ENCODE measurements at regions not wholly inside any gene's neighbourhood (a gene's known extent, or its start where the extent isn't known, plus 50 kb on each side); places are given as distances from the start of the nearest gene placed in this dataset.
"Not testable (repeated sequence)": the region's sequence is repeated elsewhere in the genome, so short reads cannot be mapped to it uniquely, and the experiment has no call there.

DNA sequence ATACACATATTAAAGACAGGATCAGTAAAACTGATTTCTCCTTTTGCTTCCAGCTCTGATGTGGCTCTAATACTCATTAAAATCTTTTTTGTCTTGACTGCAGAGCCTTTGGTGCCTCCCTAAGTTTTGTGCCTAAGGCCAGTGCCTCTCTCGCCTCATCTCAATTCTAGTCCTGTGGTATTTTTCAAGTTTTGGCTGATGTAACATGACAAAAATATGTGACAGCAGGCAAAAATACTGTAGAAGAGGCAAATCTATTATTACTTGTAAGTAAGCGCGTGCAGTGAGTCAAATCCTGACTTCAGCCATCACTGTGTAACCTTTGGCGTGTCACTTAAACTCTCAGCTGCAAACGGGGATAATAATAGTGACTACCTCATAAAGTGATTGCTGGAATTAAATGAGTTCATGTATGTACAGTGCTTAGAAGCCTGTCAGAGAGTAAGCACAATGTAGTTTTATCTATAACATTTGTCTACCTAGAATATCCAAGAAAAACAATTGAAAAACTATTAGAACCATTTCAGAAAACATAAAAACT, 74.0 kb downstream of the MAB21L3 start:
- no peak for DNase-seq

GRCh38 chr1:116189481-116189880, 78.3 kb downstream of the MAB21L3 start:
- DNase-seq, result no peak

- DNase-seq, result no peak
Measured at GRCh38 chr1:116191294-116191693, 80.1 kb downstream of the MAB21L3 start.

GRCh38 chr1:116193768-116194167, 82.6 kb downstream of the MAB21L3 start:
- no peak for DNase-seq

DNA sequence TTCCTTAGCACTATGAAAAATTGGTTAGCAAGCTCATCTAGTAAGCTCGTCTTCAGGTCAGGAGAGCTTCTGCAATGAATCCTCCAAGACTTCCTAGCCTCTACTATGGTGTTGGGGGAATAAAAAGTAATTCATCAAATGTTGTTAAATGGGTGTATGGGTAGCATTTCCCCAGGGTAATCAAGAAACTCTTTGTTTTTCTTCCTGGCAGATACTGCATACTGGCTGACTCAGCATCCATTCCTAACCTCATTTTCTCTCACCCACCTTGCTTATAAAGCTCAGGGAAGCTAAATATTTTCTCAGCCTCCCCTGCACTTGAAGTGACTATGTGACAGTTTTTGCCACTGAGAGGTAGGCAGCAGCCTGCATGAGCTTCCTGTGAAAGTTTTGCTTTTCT, 83.4 kb downstream of the MAB21L3 start:
- DNase-seq, result no peak

DNA sequence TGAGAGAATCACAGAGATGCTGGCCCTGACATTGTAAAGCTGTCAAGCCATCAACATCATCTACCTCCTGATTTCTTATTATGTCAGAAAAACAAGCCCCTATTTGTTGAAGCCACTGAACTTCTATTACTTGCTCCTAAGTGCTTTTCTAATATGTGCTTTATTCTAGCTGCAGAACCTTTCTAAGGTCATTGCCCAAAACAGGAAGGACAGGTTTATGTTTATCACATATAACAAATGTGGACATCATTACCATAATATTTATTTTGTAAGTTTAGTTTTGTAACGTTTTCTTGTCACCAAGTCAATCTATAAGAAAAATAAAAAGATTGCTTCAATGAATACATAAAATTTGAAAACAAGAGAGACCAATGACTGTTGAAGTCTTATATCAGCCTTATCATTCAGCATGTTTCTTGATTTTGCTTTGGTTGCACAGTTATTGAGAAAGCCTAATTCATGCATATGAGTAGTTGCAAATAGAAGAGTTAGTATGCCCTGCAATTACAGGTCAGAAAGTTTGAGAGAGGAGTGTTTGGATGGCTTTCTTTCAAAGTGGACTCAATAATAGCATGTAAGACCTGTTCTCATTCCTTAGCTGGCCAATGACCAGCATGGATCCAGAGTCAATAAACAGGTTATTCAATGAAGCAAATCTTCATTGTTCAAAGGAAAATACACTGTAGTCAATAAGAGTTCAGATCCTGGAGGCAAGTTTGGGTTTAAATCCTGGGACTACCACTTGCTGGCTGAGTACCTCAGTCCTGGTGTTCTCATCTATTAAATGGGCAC, 84.1 kb downstream of the MAB21L3 start:
- DNase-seq, result no peak

DNA sequence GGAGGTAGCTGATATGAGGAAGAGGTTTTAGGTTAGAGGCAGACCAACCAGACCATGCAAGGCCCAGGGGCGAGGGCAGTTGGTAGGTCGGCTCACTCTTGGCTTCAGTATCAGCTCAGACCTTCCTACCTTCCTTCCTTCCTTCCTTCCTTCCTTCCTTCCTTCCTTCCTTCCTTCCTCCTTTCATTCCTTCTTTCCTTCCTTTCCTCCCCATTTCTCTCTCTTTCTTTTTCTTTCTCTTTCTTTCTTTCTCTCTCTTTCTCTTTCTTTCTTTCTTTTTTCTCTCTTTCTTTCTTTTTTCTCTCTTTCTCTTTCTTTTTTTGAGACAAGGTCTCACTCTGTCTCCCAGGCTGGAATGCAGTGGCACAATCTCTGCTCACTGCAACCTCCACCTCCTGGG, 89.1 kb downstream of the MAB21L3 start:
- DNase-seq, result not testable (repeated sequence)

GRCh38 chr1:116201911-116202310, 90.7 kb downstream of the MAB21L3 start:
- no peak for DNase-seq

DNA sequence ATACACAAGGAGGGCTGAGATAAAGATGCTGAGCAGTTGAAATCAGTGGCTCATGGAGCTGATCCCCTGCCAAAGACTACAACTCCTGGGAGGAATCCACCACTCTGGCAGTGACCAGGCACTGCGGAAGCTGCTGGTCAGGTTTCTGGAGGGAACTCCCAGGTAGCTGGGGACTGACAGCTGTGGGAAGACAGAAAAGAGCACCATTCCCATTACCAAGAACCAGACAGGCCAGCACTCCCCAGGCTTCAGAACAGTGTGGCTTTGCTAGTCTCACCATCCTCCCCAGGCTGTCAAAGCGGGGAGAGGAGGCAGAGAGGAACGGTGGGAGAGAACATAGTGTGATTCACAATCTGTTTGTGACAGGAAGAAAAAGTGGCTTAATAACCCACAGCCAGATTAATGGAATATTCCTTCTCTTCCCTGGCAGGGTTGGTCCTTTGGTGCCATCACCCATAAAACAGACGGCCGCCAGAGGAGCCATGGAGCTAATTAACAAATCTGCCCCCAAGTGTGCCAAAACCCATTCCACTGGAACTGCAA, 92.1 kb downstream of the MAB21L3 start:
- DNase-seq, result no peak

DNA sequence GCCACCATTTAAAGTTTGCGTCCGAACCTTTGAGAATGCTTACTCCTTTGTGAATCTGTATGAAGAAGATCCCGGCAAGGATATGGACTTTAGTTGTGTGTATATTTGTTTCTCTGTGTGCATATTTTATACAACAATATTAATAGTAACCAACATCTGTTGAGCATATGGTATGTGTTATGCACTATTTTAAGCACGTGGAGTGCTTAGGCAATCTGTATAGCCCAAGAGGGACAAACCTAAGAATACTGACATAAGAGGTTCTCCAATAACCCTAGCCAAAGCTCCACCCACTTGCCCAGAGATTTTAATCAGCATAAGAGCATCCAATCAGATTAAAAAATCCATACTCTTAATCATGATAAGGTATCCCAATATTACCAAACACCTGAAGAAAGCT, 92.7 kb downstream of the MAB21L3 start:
- no peak for DNase-seq

GRCh38 chr1:116205941-116206679, 94.9 kb downstream of the MAB21L3 start:
- DNase-seq, result no peak

GRCh38 chr1:116207126-116207735, 96.0 kb downstream of the MAB21L3 start:
- no peak for DNase-seq

DNA sequence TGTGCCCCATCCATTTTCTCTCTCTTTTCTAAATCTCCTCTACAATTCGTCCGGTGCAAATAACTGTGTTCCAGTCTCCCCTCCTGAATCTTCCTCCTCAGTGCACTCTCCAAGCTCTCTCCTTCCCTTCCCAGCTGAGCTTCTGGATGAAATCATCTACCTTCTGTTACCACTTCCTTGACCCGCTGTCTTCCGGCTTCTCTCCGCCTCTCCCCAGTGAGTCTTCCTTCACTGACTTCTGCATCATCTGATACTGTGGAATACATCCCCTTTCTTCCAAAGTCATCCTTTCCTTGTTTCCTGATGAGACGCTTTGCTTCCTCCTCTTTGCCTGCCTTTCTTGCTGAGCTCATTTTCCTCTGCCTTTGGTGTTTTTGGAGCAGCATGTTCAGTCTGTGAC, 96.9 kb downstream of the MAB21L3 start:
- DNase-seq, result no peak

DNA sequence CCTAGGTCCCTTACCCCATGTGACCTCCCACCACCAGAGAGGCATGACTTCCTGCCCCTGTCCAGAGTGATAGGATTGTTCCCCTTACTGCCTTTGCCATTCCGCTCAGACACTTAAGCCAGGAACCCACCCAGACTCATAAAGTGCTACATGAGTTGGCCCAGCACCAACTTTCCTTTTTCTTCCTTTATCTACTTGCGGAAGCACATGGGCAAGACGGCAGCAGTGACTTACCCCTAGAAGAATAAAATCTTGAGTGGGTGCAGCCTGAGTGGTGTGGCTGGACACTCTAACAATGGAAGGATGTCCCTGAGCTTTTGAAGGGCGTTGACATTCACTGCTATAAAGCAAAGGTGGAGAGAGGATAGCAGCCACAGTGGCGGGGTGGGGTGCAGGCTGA, 100.1 kb downstream of the MAB21L3 start:
- DNase-seq, result no peak

GRCh38 chr1:116218922-116219321, 107.7 kb downstream of the MAB21L3 start:
- no peak for DNase-seq

- DNase-seq, result no peak
Measured at GRCh38 chr1:116219651-116220434, 108.6 kb downstream of the MAB21L3 start.

DNA sequence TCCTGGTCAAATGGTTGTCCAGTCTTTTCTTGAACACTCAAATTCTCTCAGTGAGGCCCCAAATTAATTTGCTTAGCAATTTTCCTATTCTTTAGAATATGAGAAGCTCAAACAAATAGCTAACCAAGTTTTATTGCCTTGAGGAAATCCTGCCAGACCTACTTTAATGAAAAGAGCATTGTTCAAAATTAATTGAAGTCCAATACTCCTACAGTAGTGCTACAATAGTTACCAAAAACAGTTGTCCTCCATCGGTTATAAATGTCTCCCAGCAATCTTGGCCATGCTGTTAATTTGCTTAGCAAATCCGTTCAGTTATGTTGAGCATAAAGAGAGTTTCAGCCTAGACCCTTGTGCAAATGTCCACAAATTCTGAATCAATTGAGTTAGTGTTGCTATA, 112.9 kb downstream of the MAB21L3 start:
- no peak for DNase-seq

DNA sequence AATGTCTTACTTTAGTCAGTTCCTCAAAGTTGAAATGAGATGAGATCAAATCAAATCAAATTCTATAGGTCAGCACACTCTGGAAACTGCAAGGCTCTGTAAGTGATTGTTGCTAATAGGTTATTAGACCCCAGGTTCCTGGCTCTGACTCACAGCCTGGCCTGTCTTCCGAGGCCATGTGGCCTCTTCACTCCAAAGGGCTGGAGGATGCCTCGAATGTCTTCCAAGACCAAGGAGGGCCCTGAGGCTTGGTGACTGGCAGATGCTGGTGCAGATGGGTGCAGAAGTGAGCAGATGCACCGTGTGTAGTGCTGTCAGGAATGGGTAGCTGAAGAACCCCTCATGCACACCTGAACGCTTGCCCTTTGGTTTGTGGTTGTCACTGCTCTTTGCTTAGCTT, 113.4 kb downstream of the MAB21L3 start:
- no peak for DNase-seq

- no peak for DNase-seq
Measured at GRCh38 chr1:116226017-116226416, 114.8 kb downstream of the MAB21L3 start.

- no peak for DNase-seq
Measured at GRCh38 chr1:116228511-116228910, 117.3 kb downstream of the MAB21L3 start.

DNA sequence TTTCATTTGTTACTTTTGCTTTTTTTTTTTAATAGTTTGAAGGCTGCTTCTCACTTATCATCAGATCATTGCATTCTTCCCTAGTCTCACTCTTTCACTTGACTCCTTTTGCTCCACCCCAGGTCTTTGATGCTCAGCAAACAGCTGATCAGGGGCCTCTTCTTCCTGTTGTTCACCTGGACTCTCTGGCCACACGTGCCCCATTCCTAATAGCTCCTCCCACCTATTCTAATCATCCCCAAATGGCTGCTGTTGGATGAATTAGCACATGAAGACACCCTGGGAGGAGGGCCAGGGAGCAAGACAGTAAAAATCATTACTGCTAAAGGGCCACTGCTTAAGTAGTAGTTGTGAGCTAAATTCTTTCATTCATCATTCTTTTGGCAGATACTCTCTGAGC, 119.5 kb downstream of the MAB21L3 start:
- no peak for DNase-seq

GRCh38 chr1:116231752-116232151, 120.6 kb downstream of the MAB21L3 start:
- DNase-seq, result no peak
